ENCODE measurements at regions not wholly inside any gene's neighbourhood (a gene's known extent, or its start where the extent isn't known, plus 50 kb on each side); places are given as distances from the start of the nearest gene placed in this dataset.

- Histone ChIP-seq H3K36me3 (no peaks in the 10 kb centered on the region), H3K4me3 (no peak overlapping the region), H3K27ac (no peak overlapping the region), H3K4me1 (no peaks in the 10 kb centered on the region), H3K27me3 (no peaks in the 10 kb centered on the region), H3K9me3 (no peaks in the 10 kb centered on the region)
- no peak for DNase-seq
- no peak for TF ChIP-seq CTCF (IDR thresholded peaks at IDR 0.05)
- intact Hi-C loops (cut with DNase I; ENCODE audit: low total_unique reads): no loop called here
Measured at GRCh38 chr18:11494107-11494506, 115.3 kb upstream of the SLC35G4 start.

- Histone ChIP-seq H3K9me3 (no peaks in the 10 kb centered on the region), H3K27ac (no peak overlapping the region), H3K36me3 (no peaks in the 10 kb centered on the region), H3K27me3 (no peaks in the 10 kb centered on the region), H3K4me1 (no peaks in the 10 kb centered on the region), H3K4me3 (no peak overlapping the region)
- no peak for DNase-seq
- no peak for TF ChIP-seq CTCF (IDR thresholded peaks at IDR 0.05)
- intact Hi-C loops (cut with DNase I; ENCODE audit: low total_unique reads): no loop called here
Measured at GRCh38 chr18:11489266-11489899, 120.0 kb upstream of the SLC35G4 start.

GRCh38 chr18:11488175-11488574, 121.2 kb upstream of the SLC35G4 start:
- Histone ChIP-seq H3K27me3 (no peaks in the 10 kb centered on the region), H3K36me3 (no peaks in the 10 kb centered on the region), H3K9me3 (no peaks in the 10 kb centered on the region), H3K27ac (no peak overlapping the region), H3K4me3 (no peak overlapping the region), H3K4me1 (no peaks in the 10 kb centered on the region)
- DNase-seq: no peak
- intact Hi-C loops (cut with DNase I; ENCODE audit: low total_unique reads): no loop called here
- TF ChIP-seq CTCF (IDR thresholded peaks at IDR 0.05): no peak

- DNase-seq: no peak
- no peaks in the 10 kb centered on the region for H3K27me3 ChIP-seq
- no peaks in the 10 kb centered on the region for H3K4me1 ChIP-seq
Measured at GRCh38 chr18:11487390-11487789, 122.0 kb upstream of the SLC35G4 start.

GRCh38 chr18:11482271-11482670, 127.1 kb upstream of the SLC35G4 start:
- no peak overlapping the region for H3K27ac ChIP-seq
- H3K36me3 ChIP-seq: no peaks in the 10 kb centered on the region

More at GRCh38 chr18:11487390-11487789, 122.0 kb upstream of the SLC35G4 start:
- intact Hi-C loops (cut with DNase I; ENCODE audit: low total_unique reads): no loop called here
- no peaks in the 10 kb centered on the region for H3K9me3 ChIP-seq
- H3K4me3 ChIP-seq: no peak overlapping the region
- TF ChIP-seq CTCF (IDR thresholded peaks at IDR 0.05): no peak
- no peak overlapping the region for H3K27ac ChIP-seq
- no peaks in the 10 kb centered on the region for H3K36me3 ChIP-seq

More at GRCh38 chr18:11482271-11482670, 127.1 kb upstream of the SLC35G4 start:
- Histone ChIP-seq H3K9me3 (no peaks in the 10 kb centered on the region), H3K4me1 (no peaks in the 10 kb centered on the region), H3K4me3 (no peak overlapping the region), H3K27me3 (no peaks in the 10 kb centered on the region)
- no peak for DNase-seq
- intact Hi-C loops (cut with DNase I; ENCODE audit: low total_unique reads): no loop called here
- no peak for TF ChIP-seq CTCF (IDR thresholded peaks at IDR 0.05)

All from tibial artery (tissue), 4 donors.